Kidney epithelial cell (primary cell): ENCODE measurements at regions not wholly inside any gene's neighbourhood (a gene's known extent, or its start where the extent isn't known, plus 50 kb on each side); places are given as distances from the start of the nearest gene placed in this dataset.
"Not testable (repeated sequence)": the region's sequence is repeated elsewhere in the genome, so short reads cannot be mapped to it uniquely, and the experiment has no call there.

Experiments used
- DNase-seq: peaks from one replicate; pipeline ENCODE4 v3.0.0-alpha.2; 2010; ENCODE audit warnings: low read depth
- H3K27me3 ChIP-seq: 2 replicates; pipeline ENCODE4 v1.6.0; 2011; ENCODE audit warnings: low read length; ENCODE audit not compliant: control insufficient read depth, insufficient read depth
- H3K36me3 ChIP-seq: 2 replicates; pipeline ENCODE4 v1.5.1; 2011; ENCODE audit warnings: low read length; ENCODE audit not compliant: control insufficient read depth, insufficient read depth
- H3K4me3 ChIP-seq: 2 replicates; pipeline ENCODE4 v1.5.1; 2011; ENCODE audit warnings: low read depth, mild to moderate bottlenecking, control low read depth, low read length
- TF ChIP-seq, protein P1 (sequence below): IDR thresholded peaks from 2 replicates; pipeline ENCODE4 v1.5.1; 2011; ENCODE audit warnings: mild to moderate bottlenecking, moderate library complexity, low read length, control low read depth, inconsistent platforms; ENCODE audit not compliant: insufficient read depth, poor library complexity, severe bottlenecking

DNA sequence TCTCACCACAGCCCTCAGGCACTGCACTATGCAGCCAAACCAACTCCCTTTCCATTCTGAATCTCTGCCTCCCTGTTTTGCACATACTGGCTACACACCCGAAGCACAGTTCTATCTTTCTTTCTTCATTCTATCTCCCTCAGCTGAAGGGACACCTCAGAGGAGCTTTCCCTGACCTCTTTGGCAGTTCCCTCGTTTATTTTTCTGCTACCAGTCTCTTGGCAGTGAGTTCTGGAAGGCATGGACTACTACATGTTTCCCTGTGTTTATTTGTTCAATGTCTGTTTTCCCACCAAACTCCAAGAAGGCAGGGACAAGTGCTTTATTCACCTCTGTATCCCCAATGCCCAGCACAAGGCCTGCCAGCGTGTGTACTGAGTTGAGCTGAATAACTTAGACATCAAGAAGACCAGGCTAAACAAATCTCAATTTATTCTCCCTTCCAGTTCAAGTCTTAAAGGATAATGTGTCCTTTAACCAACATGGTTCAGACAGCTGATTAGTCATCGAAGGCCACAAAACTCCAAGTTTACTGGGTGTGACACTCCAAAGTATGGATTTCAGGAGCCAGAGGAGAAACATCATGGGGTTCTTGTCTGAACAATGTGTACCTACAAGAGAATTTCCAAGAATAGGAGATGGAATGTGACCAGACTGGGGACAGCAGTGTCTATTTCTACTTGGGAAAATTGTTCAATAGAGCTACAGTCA is 260.1 kb upstream of the CTNNB1 start:
- Histone ChIP-seq H3K36me3 (no peaks in the 10 kb centered on the region), H3K4me3 (no peak overlapping the region), H3K27me3 (no peaks in the 10 kb centered on the region)
- TF ChIP-seq, protein P1, sequence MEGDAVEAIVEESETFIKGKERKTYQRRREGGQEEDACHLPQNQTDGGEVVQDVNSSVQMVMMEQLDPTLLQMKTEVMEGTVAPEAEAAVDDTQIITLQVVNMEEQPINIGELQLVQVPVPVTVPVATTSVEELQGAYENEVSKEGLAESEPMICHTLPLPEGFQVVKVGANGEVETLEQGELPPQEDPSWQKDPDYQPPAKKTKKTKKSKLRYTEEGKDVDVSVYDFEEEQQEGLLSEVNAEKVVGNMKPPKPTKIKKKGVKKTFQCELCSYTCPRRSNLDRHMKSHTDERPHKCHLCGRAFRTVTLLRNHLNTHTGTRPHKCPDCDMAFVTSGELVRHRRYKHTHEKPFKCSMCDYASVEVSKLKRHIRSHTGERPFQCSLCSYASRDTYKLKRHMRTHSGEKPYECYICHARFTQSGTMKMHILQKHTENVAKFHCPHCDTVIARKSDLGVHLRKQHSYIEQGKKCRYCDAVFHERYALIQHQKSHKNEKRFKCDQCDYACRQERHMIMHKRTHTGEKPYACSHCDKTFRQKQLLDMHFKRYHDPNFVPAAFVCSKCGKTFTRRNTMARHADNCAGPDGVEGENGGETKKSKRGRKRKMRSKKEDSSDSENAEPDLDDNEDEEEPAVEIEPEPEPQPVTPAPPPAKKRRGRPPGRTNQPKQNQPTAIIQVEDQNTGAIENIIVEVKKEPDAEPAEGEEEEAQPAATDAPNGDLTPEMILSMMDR, result no peak
- DNase-seq, result no peak

DNA sequence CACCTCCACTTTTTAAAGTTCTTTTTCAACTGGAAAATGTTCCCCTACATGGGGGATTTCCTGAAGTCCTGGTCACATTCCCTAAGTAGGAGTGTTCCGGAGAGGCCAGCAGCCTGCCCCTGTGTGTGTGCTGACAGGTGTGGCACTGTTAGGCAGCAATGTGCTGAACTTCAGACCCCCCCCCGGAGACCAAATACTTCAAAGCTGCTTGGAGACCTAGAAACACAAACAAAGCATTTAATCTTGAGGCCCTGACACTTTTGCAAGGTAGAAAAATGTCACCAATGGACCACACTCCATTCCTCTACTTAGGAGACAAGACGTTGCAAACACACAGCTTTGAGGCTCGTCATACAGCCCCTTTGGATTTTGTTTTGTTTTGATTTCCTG is 259.6 kb upstream of the CTNNB1 start:
- Histone ChIP-seq H3K4me3 (no peak overlapping the region), H3K36me3 (no peaks in the 10 kb centered on the region), H3K27me3 (no peaks in the 10 kb centered on the region)
- no peak for DNase-seq
- TF ChIP-seq, protein P1, result no peak

DNA sequence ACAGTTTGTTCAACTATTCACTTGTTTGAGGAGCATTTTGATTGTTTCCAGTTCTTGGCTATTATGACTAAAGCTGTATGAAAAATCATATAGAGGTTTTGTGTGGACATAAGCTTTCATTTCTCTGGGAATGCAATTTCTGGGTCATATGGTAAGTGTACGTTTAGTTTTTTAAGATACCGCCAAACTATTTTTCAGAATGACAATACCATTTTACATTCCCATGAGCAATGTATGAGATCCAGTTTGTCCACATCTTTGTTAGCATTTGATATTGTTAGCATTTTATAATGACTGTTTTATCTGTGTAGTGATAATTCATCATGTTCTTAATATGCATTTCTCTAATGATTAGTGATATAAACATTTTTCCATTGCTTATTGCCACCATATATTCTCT is 258.7 kb upstream of the CTNNB1 start:
- TF ChIP-seq, protein P1, result no peak
- DNase-seq, result no peak
- Histone ChIP-seq H3K27me3 (no peaks in the 10 kb centered on the region), H3K36me3 (no peaks in the 10 kb centered on the region), H3K4me3 (no peak overlapping the region)

DNA sequence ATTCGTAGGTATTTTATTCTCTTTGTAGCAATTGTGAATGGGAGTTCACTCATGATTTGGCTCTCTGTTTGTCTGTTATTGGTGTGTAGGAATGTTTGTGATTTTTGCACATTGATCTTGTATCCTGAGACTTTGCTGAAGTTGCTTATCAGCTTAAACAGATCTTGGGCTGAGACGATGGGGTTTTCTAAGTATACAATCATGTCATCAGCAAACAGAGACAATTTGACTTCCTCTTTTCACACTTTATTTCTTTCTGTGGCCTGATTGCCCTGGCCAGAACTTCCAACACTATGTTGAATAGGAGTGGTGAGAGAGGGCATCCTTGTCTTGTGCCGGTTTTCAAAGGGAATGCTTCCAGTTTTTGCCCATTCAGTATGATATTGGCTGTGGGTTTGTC is 252.3 kb upstream of the CTNNB1 start:
- DNase-seq, H3K36me3 ChIP-seq, H3K27me3 ChIP-seq, H3K4me3 ChIP-seq: not testable (repeated sequence)

DNA sequence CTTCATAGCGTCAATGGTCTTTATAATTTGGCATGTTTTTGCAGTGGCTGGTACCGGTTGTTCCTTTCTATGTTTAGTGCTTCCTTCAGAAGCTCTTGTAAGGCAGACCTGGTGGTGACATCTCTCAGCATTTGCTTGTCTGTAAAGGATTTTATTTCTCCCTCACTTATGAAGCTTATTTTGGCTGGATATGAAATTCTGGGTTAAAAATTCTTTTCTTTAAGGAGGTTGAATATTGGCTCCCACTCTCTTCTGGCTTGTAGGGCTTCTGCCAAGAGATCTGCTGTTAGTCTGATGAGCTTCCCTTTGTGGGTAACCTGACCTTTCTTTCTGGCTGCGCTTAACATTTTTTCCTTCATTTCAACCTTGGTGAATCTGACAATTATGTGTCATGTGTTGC is 250.0 kb upstream of the CTNNB1 start:
- H3K36me3 ChIP-seq, H3K4me3 ChIP-seq, DNase-seq, H3K27me3 ChIP-seq: not testable (repeated sequence)

DNA sequence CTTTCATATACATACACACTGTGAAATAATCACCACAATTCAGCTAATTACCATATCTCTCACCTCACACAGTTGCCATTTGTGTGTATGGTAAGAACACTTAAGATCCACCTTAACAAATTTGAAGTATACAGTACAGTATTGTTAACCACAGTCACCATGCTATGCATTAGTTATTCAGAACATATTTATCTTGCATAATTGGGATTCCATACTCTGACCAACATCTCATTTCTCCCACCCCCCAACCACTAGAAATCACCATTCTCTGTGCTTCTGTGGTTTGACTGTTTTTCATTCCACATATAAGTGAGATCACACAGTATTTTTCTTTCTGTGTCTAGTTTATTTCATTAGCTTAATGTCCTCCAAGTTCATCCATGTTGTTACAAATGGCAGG is 247.7 kb upstream of the CTNNB1 start:
- TF ChIP-seq, protein P1, result no peak
- no peaks in the 10 kb centered on the region for H3K36me3 ChIP-seq
- DNase-seq, result peak; percentile 4

DNA sequence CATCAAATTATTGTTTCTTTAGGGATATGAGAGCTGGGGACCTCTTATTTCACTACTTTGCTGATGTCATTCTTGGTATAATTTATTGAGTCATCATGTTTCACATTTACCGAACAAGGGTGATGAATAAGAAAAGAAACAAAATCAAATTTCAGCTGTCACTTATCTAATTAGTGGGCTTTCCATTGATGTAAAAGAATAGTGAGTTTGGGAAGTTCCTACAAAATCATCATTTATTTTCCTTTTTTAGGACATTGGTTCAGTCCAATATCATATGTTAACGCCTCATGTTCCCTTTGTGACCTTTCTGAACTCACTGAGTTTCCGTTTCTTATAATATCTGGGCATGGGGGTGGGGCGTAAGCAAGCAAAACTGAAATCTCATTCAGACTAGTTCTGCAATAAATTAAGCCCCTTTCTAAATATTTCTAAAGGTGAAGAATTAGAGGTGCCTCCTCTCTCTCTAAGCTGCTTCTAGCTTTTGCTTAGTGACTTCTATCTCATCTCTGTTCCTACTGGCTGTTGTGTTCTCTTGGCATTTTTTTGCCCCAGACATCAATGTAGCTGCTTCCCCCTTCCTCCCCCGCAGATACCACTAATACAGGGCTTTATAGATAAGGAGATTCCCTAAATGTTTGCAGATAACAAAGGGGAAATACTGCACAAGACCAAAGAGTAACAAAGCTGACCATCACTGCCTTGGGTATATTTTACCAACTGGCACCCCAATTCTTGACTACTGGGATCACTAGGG is 238.0 kb upstream of the CTNNB1 start:
- DNase-seq, result no peak
- TF ChIP-seq, protein P1, result no peak
- H3K27me3 ChIP-seq, result no peaks in the 10 kb centered on the region
- H3K36me3 ChIP-seq, result no peaks in the 10 kb centered on the region
- H3K4me3 ChIP-seq, result no peak overlapping the region

More for the DNA sequence above, 247.7 kb upstream of the CTNNB1 start:
- no peaks in the 10 kb centered on the region for H3K27me3 ChIP-seq
- no peak overlapping the region for H3K4me3 ChIP-seq
